HepG2 (cell line): ENCODE measurements at regions not wholly inside any gene's neighbourhood (a gene's known extent, or its start where the extent isn't known, plus 50 kb on each side); places are given as distances from the start of the nearest gene placed in this dataset.

ENCODE experiments used
- ATAC-seq: fragments of 200-7000 bp; cut with Tn5 transposase; 3 replicates; pipeline ENCODE4 v1.9.1; 2020; ENCODE audit warnings: mild to moderate bottlenecking, moderate library complexity
- BruUV-seq: library from RNA; stranded (reverse); fragments of 400-500 nt; replicated peaks from 2 replicates; lab custom pipeline; 2021; lab: Mats Ljungman, UMichigan
- CTCF ChIA-PET: fragments of 300-600 bp; formaldehyde crosslinking; extraction: SDS; loops from one replicate; lab custom pipeline; 2021; ENCODE audit warnings: low total read pairs, inconsistent platforms, low intra/inter-chr PET ratio; lab: Yijun Ruan, JAX
- POLR2A ChIA-PET: fragments of 350-600 bp; sonication (Branson Sonifier 250); formaldehyde crosslinking; loops from one replicate; lab custom pipeline; 2020; ENCODE audit warnings: antibody characterized with exemption, inconsistent platforms; lab: Yijun Ruan, JAX
- DNase-seq: peaks from one replicate; pipeline ENCODE4 v3.0.0-alpha.2; 2015; ENCODE audit warnings: low spot score
- FAIRE-seq: peaks from 3 replicates; lab custom pipeline; 2011; peaks lifted over from hg19 to GRCh38; lab: Jason Lieb, UNC
- H2AFZ ChIP-seq: one replicate; pipeline ENCODE4 v1.6.1; 2011; ENCODE audit warnings: low read length, inconsistent platforms
- H3K27ac ChIP-seq: fragments of 300-600 bp; 3 replicates; pipeline ENCODE4 v1.8.0; 2011; ENCODE audit warnings: mixed run types, mild to moderate bottlenecking, mixed read lengths, low read length, inconsistent platforms; ENCODE audit not compliant: insufficient read depth; ENCODE audit errors: extremely low read length
- H3K27me3 ChIP-seq, 2 experiments: fragments of 200-600 bp in 1 of 2; 2 replicates in 1 of 2; 3 replicates in 1 of 2; pipeline versions ENCODE4 v1.6.0 to v1.8.0; 2011; ENCODE audit warnings: low read length in 2 of 2, mild to moderate bottlenecking in 2 of 2, moderate library complexity in 2 of 2, inconsistent platforms in 1 of 2; ENCODE audit not compliant: insufficient read depth in 2 of 2, control insufficient read depth in 1 of 2
- H3K36me3 ChIP-seq, 2 experiments: fragments of 200-600 bp in 1 of 2; replicated peaks in 1 of 2; 2 replicates in 1 of 2; 3 replicates in 1 of 2; pipeline versions ENCODE4 v1.5.1 to v1.8.0; 2011; ENCODE audit warnings: low read length in 2 of 2, inconsistent platforms in 1 of 2; ENCODE audit not compliant: insufficient read depth in 2 of 2, control insufficient read depth in 1 of 2
- H3K4me1 ChIP-seq: 2 replicates; pipeline ENCODE4 v1.5.1; 2012; ENCODE audit warnings: low read length, inconsistent platforms; ENCODE audit not compliant: insufficient read depth
- H3K4me2 ChIP-seq: 2 replicates; pipeline ENCODE4 v1.6.0; 2011; ENCODE audit warnings: low read depth, low read length, inconsistent platforms
- H3K4me3 ChIP-seq, 3 experiments: fragments of 200-600 bp in 1 of 3; sonication (generic), shearing (Covaris generic) in 1 of 3; replicated peaks in 1 of 3; 2 replicates each; pipeline ENCODE4 v1.5.1; 2011 to 2016; ENCODE audit warnings: low read length in 3 of 3, inconsistent platforms in 2 of 3, low read depth in 2 of 3, mild to moderate bottlenecking in 2 of 3, control low read depth in 1 of 3, mixed read lengths in 1 of 3; ENCODE audit not compliant: insufficient read depth in 1 of 3
- H3K79me2 ChIP-seq: one replicate; pipeline ENCODE4 v1.6.1; 2011; ENCODE audit warnings: low read length, inconsistent platforms; ENCODE audit not compliant: insufficient read depth
- H3K9ac ChIP-seq: 2 replicates; pipeline ENCODE4 v1.6.0; 2011; ENCODE audit warnings: mild to moderate bottlenecking, low read depth, low read length, inconsistent platforms; ENCODE audit not compliant: insufficient read depth
- H3K9me3 ChIP-seq: 2 replicates; pipeline ENCODE4 v1.5.1; 2012; ENCODE audit warnings: mild to moderate bottlenecking, low read length
- H4K20me1 ChIP-seq: 2 replicates; pipeline ENCODE4 v1.6.0; 2011; ENCODE audit warnings: inconsistent platforms, mild to moderate bottlenecking, low read length, moderate library complexity; ENCODE audit not compliant: insufficient read depth
- DNMT3B ChIP-seq: conservative IDR thresholded peaks from 2 replicates; pipeline ENCODE4 v1.6.1; 2016; ENCODE audit warnings: missing biosample characterization, control low read depth
- FOXO4 ChIP-seq: sonication (generic); formaldehyde crosslinking; conservative IDR thresholded peaks from 2 replicates; pipeline ENCODE4 v1.8.1; 2023; ENCODE audit warnings: missing genetic modification reagents
- KAT8 ChIP-seq: IDR thresholded peaks from 2 replicates; pipeline ENCODE4 v1.6.1; 2016; ENCODE audit warnings: missing genetic modification reagents, missing compliant biosample characterization
- KDM5A ChIP-seq: fragments of 200-600 bp; sonication (generic); IDR thresholded peaks from 2 replicates; pipeline ENCODE4 v1.7.0; 2018; ENCODE audit warnings: antibody characterized with exemption, mild to moderate bottlenecking, low read length, borderline replicate concordance
- RXRA ChIP-seq: sonication (generic); formaldehyde crosslinking; IDR thresholded peaks from 2 replicates; pipeline ENCODE4 v1.5.1; 2020; ENCODE audit warnings: missing genetic modification reagents
- SAP130 ChIP-seq: IDR thresholded peaks from 2 replicates; pipeline ENCODE4 v1.6.1; 2016; ENCODE audit warnings: low read depth
- SKIL ChIP-seq: sonication (generic); formaldehyde crosslinking; IDR thresholded peaks from 2 replicates; pipeline ENCODE4 v1.8.0; 2022; ENCODE audit warnings: missing genetic modification reagents, mild to moderate bottlenecking, moderate library complexity, borderline replicate concordance
- SRSF9 ChIP-seq: fragments of 200-400 bp; formaldehyde crosslinking; IDR thresholded peaks from 2 replicates; pipeline ENCODE4 v1.6.1; 2018; ENCODE audit warnings: borderline replicate concordance, mild to moderate bottlenecking, low read depth, low read length; ENCODE audit not compliant: insufficient read depth, poor library complexity, severe bottlenecking
- ZBTB3 ChIP-seq: sonication (generic); formaldehyde crosslinking; IDR thresholded peaks from 2 replicates; pipeline ENCODE4 v1.4.0; 2020; ENCODE audit warnings: low read depth, mild to moderate bottlenecking, moderate library complexity, missing genetic modification reagents, borderline replicate concordance
- ZNF589 ChIP-seq: sonication (generic); formaldehyde crosslinking; conservative IDR thresholded peaks from 2 replicates; pipeline ENCODE4 v1.8.0; 2022; ENCODE audit warnings: mild to moderate bottlenecking, moderate library complexity, missing genetic modification reagents
- WGBS: methylation state at CpG from one replicate; pipeline ENCODE4 v1.1.6; 2017; ENCODE audit warnings: low lambda C conversion rate; 5-methylcytosine and 5-hydroxymethylcytosine counted together
- in situ Hi-C: cut with HindIII; loops from 2 replicates; pipeline ENCODE4 v1.10.0; 2017; ENCODE audit warnings: low pct_unique_long_range_greater_than_20kb; ENCODE audit not compliant: extremely low pct_ligation_motif_present
- intact Hi-C: fragments of 100-400 bp; cut with micrococcal nuclease; formaldehyde crosslinking; loops from one replicate; pipeline ENCODE4 v1.10.0; 2022; ENCODE audit not compliant: unreplicated experiment
- TF ChIP-seq, protein P1 (sequence below): sonication (generic); formaldehyde crosslinking; IDR thresholded peaks from 2 replicates; pipeline ENCODE4 v1.4.0; 2020; ENCODE audit warnings: missing genetic modification reagents; ENCODE audit errors: not compliant biosample characterization
- TF ChIP-seq, protein P2 (sequence below): sonication (generic); formaldehyde crosslinking; IDR thresholded peaks from 2 replicates; pipeline ENCODE4 v1.5.0; 2020; ENCODE audit warnings: missing genetic modification reagents, mild to moderate bottlenecking, borderline replicate concordance
- TF ChIP-seq, protein P3 (sequence below): sonication (generic); formaldehyde crosslinking; IDR thresholded peaks from 2 replicates; pipeline ENCODE4 v1.8.0; 2022; ENCODE audit warnings: mild to moderate bottlenecking, missing genetic modification reagents, borderline replicate concordance

GRCh38 chr4:123555233-123555806, 158.7 kb downstream of the SPRY1 start (continued):
- TF ChIP-seq FOXO4 (CRISPR knock-in tag) (no peak), ZNF589 (CRISPR knock-in tag) (no peak), SAP130 (CRISPR knock-in tag) (peak; percentile 80)
- TF ChIP-seq, all 625 proteins: peak for 268

DNA sequence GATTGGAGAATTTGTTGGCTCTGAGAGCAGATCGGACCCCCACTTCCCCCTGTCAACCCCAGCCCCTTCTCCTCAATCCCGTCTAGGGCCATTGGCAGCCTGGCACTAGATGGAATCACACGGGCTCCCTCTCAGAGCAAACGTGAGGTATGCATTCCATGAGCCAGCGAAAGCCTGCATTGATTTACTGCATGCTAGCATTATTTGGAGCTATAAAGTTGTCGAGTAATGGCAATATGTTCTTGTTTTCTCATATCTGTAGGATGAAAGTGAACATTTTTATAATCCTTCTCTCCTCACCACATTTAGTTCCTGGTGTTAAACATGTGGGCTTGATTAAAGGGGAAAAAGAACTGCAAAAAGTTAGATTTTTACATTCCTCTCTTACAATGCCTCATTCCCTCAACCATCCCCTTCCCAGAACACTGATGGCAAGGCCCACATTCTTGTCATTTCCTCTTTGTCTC, 159.2 kb downstream of the SPRY1 start:
- ATAC-seq (peak; percentile 87), DNase-seq (peak; percentile 77), FAIRE-seq (no peak)
- Histone ChIP-seq H3K9ac (peak overlapping the region; percentile 66), H3K4me2 (peak overlapping the region; percentile 93), H3K27ac (peak overlapping the region; percentile 98), H3K79me2 (peaks cover 3% of the 10 kb centered on the region), H3K4me1 (peaks cover 81% of the 10 kb centered on the region), H3K36me3 (no peaks in the 10 kb centered on the region), H4K20me1 (no peaks in the 10 kb centered on the region), H3K4me3 (peak overlapping the region; percentile 12 to 50 (median 37); a peak in 4 of 6 replicates), H3K9me3 (no peaks in the 10 kb centered on the region), H2AFZ (no peak overlapping the region), H3K27me3 (no peaks in the 10 kb centered on the region)
- 4% methylated on average over 6 of the region's 6 CpGs for WGBS
- intact Hi-C loops = loop anchor here (1.0 to 5.0 kb wide), 6 partner anchors 43 to 209 kb away; partner anchors contain the start of gene SPRY1
- in situ Hi-C loops = loop anchor here (25.0 kb wide), 1 partner anchor 556 kb away; no protein-coding TSS in a partner anchor
- BruUV-seq = TSS peak; percentile 93
- CTCF ChIA-PET = interaction anchor here (1.2 kb wide), 1 partner anchor 9 kb away, joined by 4 read pairs; no protein-coding TSS in a partner anchor
- POLR2A ChIA-PET = interaction anchor here (0.6 to 4.5 kb wide), 23 partner anchors 8 to 633 kb away, joined by 3 to 53 read pairs (median 6); partner anchors contain the start of genes NUDT6 and SPRY1
- TF ChIP-seq, protein P1, sequence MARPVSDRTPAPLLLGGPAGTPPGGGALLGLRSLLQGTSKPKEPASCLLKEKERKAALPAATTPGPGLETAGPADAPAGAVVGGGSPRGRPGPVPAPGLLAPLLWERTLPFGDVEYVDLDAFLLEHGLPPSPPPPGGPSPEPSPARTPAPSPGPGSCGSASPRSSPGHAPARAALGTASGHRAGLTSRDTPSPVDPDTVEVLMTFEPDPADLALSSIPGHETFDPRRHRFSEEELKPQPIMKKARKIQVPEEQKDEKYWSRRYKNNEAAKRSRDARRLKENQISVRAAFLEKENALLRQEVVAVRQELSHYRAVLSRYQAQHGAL (CRISPR knock-in tag) = no peak
- TF ChIP-seq SKIL (CRISPR knock-in tag) = 0 out of 2 replicates have a peak, but pooled peaks have one; percentile 8
- 0 out of 2 replicates have a peak, but pooled peaks have one; percentile 18 for TF ChIP-seq ZBTB3
- TF ChIP-seq RXRA (CRISPR knock-in tag) = no peak
- TF ChIP-seq, protein P2, sequence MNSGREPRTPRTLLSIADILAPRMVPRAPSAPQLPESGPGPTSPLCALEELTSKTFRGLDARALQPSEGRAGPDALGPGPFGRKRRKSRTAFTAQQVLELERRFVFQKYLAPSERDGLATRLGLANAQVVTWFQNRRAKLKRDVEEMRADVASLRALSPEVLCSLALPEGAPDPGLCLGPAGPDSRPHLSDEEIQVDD (CRISPR knock-in tag) = no peak
- TF ChIP-seq, protein P3, sequence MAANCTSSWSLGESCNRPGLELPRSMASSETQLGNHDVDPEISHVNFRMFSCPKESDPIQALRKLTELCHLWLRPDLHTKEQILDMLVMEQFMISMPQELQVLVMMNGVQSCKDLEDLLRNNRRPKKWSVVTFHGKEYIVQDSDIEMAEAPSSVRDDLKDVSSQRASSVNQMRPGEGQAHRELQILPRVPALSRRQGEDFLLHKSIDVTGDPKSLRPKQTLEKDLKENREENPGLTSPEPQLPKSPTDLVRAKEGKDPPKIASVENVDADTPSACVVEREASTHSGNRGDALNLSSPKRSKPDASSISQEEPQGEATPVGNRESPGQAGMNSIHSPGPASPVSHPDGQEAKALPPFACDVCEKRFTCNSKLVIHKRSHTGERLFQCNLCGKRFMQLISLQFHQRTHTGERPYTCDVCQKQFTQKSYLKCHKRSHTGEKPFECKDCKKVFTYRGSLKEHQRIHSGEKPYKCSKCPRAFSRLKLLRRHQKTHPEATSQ (CRISPR knock-in tag) = 0 out of 2 replicates have a peak, but pooled peaks have one; percentile 2
- no peak for TF ChIP-seq DNMT3B (CRISPR knock-in tag)
- no peak for TF ChIP-seq KAT8
- TF ChIP-seq KDM5A = 0 out of 2 replicates have a peak, but pooled peaks have one; percentile 18
- TF ChIP-seq SRSF9 = no peak
